GM23248 (cell line): ENCODE measurements at regions not wholly inside any gene's neighbourhood (a gene's known extent, or its start where the extent isn't known, plus 50 kb on each side); places are given as distances from the start of the nearest gene placed in this dataset.

Experiments
- DNase-seq: peaks from one replicate; pipeline ENCODE4 v3.0.0-alpha.2; 2015
- H2AFZ ChIP-seq: fragments of 200-600 bp; sonication (generic); 2 replicates; pipeline ENCODE4 v1.6.1; 2016; ENCODE audit warnings: antibody characterized with exemption
- H3F3A ChIP-seq: fragments of 200-600 bp; sonication (generic); 2 replicates; pipeline ENCODE4 v1.6.1; 2016; ENCODE audit warnings: mild to moderate bottlenecking, antibody characterized with exemption, mixed run types; ENCODE audit not compliant: insufficient read depth
- H3K27ac ChIP-seq: fragments of 200-600 bp; sonication (generic); 2 replicates; pipeline ENCODE4 v1.5.1; 2016; ENCODE audit warnings: mild to moderate bottlenecking
- H3K27me3 ChIP-seq: fragments of 200-600 bp; sonication (generic); replicated peaks from 2 replicates; pipeline ENCODE4 v1.6.1; 2016; ENCODE audit warnings: mild to moderate bottlenecking; ENCODE audit not compliant: insufficient read depth
- H3K36me3 ChIP-seq: fragments of 200-600 bp; sonication (generic); 2 replicates; pipeline ENCODE4 v1.6.1; 2016; ENCODE audit warnings: low read depth, mild to moderate bottlenecking
- H3K4me1 ChIP-seq: fragments of 200-600 bp; sonication (generic); 2 replicates; pipeline ENCODE4 v1.6.1; 2016; ENCODE audit warnings: mild to moderate bottlenecking; ENCODE audit not compliant: insufficient read depth
- H3K4me2 ChIP-seq: fragments of 200-600 bp; sonication (generic); one replicate; pipeline ENCODE4 v1.6.1; 2016; ENCODE audit warnings: mild to moderate bottlenecking; ENCODE audit not compliant: unreplicated experiment
- H3K4me3 ChIP-seq: fragments of 200-600 bp; sonication (generic); 2 replicates; pipeline ENCODE4 v1.5.1; 2016; ENCODE audit warnings: mild to moderate bottlenecking
- H3K79me2 ChIP-seq: fragments of 200-600 bp; sonication (generic); 2 replicates; pipeline ENCODE4 v1.6.1; 2016; ENCODE audit warnings: mild to moderate bottlenecking; ENCODE audit not compliant: insufficient read depth
- H3K9ac ChIP-seq: fragments of 200-600 bp; sonication (generic); 2 replicates; pipeline ENCODE4 v1.6.1; 2016; ENCODE audit warnings: mild to moderate bottlenecking
- H3K9me2 ChIP-seq: fragments of 200-600 bp; sonication (generic); 2 replicates; pipeline ENCODE4 v1.6.1; 2016; ENCODE audit warnings: mixed run types, mild to moderate bottlenecking, moderate library complexity; ENCODE audit not compliant: insufficient read depth
- H3K9me3 ChIP-seq: fragments of 200-600 bp; sonication (generic); one replicate; pipeline ENCODE4 v1.6.1; 2017; ENCODE audit warnings: low read depth
- H4K20me1 ChIP-seq: fragments of 200-600 bp; sonication (generic); 2 replicates; pipeline ENCODE4 v1.6.0; 2016; ENCODE audit not compliant: insufficient read depth
- EZH2 ChIP-seq: fragments of 200-600 bp; sonication (generic); IDR thresholded peaks from 2 replicates; pipeline ENCODE4 v1.6.1; 2018; ENCODE audit warnings: antibody characterized with exemption, mild to moderate bottlenecking; ENCODE audit not compliant: insufficient read depth, poor library complexity, severe bottlenecking
- EZH2phosphoT487 ChIP-seq: fragments of 200-600 bp; sonication (generic); IDR thresholded peaks from 2 replicates; pipeline ENCODE4 v1.6.1; 2018; ENCODE audit warnings: antibody characterized with exemption, moderate library complexity, mild to moderate bottlenecking, low read depth; ENCODE audit not compliant: insufficient read depth
- WGBS, 2 experiments: methylation state at CpG; one replicate each; pipeline ENCODE4 v1.1.6; 2015 to 2017; ENCODE audit warnings: low lambda C conversion rate in 2 of 2, low coverage in 1 of 2; ENCODE audit errors: missing lambda C conversion rate in 2 of 2; 5-methylcytosine and 5-hydroxymethylcytosine counted together
- in situ Hi-C: fragments of 300-500 bp; cut with MboI; formaldehyde crosslinking; loops from 2 replicates; pipeline ENCODE4 v1.15.0; 2020

GRCh38 chr9:126228781-126229444 is 97.7 kb upstream of the MVB12B start:
- Histone ChIP-seq H3K9me2 (no peaks in the 10 kb centered on the region), H3K27me3 (peaks cover 24% of the 10 kb centered on the region), H3K79me2 (no peaks in the 10 kb centered on the region), H3K4me3 (no peak overlapping the region), H2AFZ (no peak overlapping the region), H3K4me2 (no peak overlapping the region), H3K4me1 (no peaks in the 10 kb centered on the region), H3K36me3 (no peaks in the 10 kb centered on the region), H3K9me3 (no peaks in the 10 kb centered on the region), H3F3A (no peaks in the 10 kb centered on the region), H3K27ac (no peak overlapping the region), H4K20me1 (no peaks in the 10 kb centered on the region), H3K9ac (no peak overlapping the region)
- DNase-seq, result peak; percentile 84
- TF ChIP-seq EZH2, result no peak
- no peak for TF ChIP-seq EZH2phosphoT487
- WGBS, 2 experiments, result 18 to 21% methylated on average over 19 of the region's 19 CpGs
- in situ Hi-C loops, result loop anchor here (10.0 to 25.0 kb wide), 2 partner anchors 667 to 824 kb away; no protein-coding TSS in a partner anchor

DNA sequence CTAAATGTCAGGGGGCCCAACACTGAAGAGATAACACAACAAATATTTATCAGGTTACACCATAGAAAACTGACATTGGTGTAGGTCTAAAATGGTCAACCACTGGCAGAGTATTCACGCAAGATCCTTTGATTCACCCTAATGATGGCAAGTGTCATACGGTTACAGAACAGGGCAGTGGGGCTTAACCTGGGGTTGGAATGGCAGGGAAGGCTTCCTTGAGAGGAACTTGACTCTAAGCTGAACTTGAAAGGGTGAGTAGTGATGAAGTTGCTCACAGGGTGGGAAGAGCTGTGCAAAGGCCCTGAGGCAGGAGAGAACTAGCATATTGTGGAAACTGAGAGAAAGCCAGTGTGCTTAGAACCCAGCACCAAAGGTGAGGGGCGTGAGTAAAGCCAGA is 97.1 kb upstream of the MVB12B start:
- in situ Hi-C loops, result loop anchor here (10.0 to 25.0 kb wide), 2 partner anchors 667 to 825 kb away; no protein-coding TSS in a partner anchor
- no peaks in the 10 kb centered on the region for H3K9me3 ChIP-seq

DNA sequence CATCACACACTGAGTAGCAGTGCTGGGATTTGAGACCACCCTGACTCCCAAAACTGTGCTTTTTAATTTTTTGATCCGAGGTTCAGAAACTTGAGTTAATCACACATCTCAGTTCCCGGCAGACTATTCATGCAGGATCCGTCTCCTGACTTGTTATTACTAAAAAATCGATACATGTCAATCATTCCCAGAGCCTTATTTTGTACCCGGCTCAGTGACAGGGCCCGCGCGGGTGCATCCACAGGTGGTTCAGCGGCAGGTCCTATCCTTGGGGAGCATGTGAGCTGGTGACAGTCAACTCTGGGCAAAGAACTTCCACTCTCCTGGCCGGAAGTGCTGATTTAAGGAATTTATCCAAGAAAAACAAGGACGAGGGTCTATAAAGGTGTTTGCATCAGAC is 95.9 kb upstream of the MVB12B start:
- H3K36me3 ChIP-seq, result no peaks in the 10 kb centered on the region
- H4K20me1 ChIP-seq, result no peaks in the 10 kb centered on the region
- no peak overlapping the region for H3K27ac ChIP-seq
- no peaks in the 10 kb centered on the region for H3K4me1 ChIP-seq
- no peaks in the 10 kb centered on the region for H3F3A ChIP-seq
- H3K9ac ChIP-seq, result no peak overlapping the region
- no peaks in the 10 kb centered on the region for H3K9me2 ChIP-seq
- no peaks in the 10 kb centered on the region for H3K9me3 ChIP-seq
- in situ Hi-C loops, result loop anchor here (25.0 kb wide), 1 partner anchor 668 kb away; no protein-coding TSS in a partner anchor
- H2AFZ ChIP-seq, result no peak overlapping the region
- peaks cover 13% of the 10 kb centered on the region for H3K27me3 ChIP-seq
- 73 to 75% methylated on average over 11 of the region's 11 CpGs for WGBS, 2 experiments
- no peak for DNase-seq
- no peaks in the 10 kb centered on the region for H3K79me2 ChIP-seq
- no peak overlapping the region for H3K4me3 ChIP-seq
- H3K4me2 ChIP-seq, result no peak overlapping the region
- no peak for TF ChIP-seq EZH2phosphoT487
- TF ChIP-seq EZH2, result no peak

More for the DNA sequence above, 97.1 kb upstream of the MVB12B start:
- H3K9me2 ChIP-seq, result no peaks in the 10 kb centered on the region
- no peaks in the 10 kb centered on the region for H3K36me3 ChIP-seq
- H3K4me1 ChIP-seq, result no peaks in the 10 kb centered on the region
- 66 to 72% methylated on average over 3 of the region's 3 CpGs for WGBS, 2 experiments
- peaks cover 18% of the 10 kb centered on the region for H3K27me3 ChIP-seq
- no peak for TF ChIP-seq EZH2
- no peak for TF ChIP-seq EZH2phosphoT487
- H3K27ac ChIP-seq, result no peak overlapping the region
- no peak overlapping the region for H3K9ac ChIP-seq
- no peak overlapping the region for H2AFZ ChIP-seq
- no peaks in the 10 kb centered on the region for H3K79me2 ChIP-seq
- no peaks in the 10 kb centered on the region for H3F3A ChIP-seq
- no peak overlapping the region for H3K4me2 ChIP-seq
- no peak overlapping the region for H3K4me3 ChIP-seq
- H4K20me1 ChIP-seq, result no peaks in the 10 kb centered on the region
- DNase-seq, result no peak

DNA sequence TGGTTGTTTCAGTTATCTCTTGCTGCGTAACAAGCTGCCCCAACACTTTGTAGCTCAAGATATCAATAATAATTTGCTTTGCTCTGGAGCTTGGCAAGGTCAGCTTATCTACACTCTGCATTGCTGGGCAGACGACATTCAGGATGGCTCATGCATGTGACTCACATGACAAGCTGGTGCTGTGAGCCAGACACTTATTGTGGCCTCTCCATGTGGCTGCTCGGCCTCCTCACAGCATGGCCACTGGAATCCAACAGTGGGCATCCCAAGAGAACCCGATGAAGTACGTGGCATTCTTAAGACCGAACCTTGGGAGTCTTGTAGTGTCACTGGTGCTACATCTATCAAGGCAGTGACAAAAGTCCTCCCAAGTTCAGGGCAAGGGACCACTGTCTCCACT is 94.2 kb upstream of the MVB12B start:
- no peaks in the 10 kb centered on the region for H3K79me2 ChIP-seq
- no peaks in the 10 kb centered on the region for H3K36me3 ChIP-seq
- in situ Hi-C loops, result loop anchor here (25.0 kb wide), 1 partner anchor 670 kb away; no protein-coding TSS in a partner anchor
- no peak overlapping the region for H3K9ac ChIP-seq
- no peaks in the 10 kb centered on the region for H3K9me3 ChIP-seq
- no peaks in the 10 kb centered on the region; the same call in 1 of the 2 replicates for H3K27me3 ChIP-seq
- no peak overlapping the region for H3K27ac ChIP-seq
- no peaks in the 10 kb centered on the region for H3K4me1 ChIP-seq
- peak; percentile 20 for DNase-seq
- 73 to 74% methylated on average over 6 of the region's 6 CpGs for WGBS, 2 experiments
- TF ChIP-seq EZH2phosphoT487 (no peak), EZH2 (no peak)
- no peak overlapping the region for H2AFZ ChIP-seq
- no peaks in the 10 kb centered on the region for H4K20me1 ChIP-seq
- no peak overlapping the region for H3K4me3 ChIP-seq
- H3F3A ChIP-seq, result no peaks in the 10 kb centered on the region
- no peak overlapping the region for H3K4me2 ChIP-seq
- no peaks in the 10 kb centered on the region for H3K9me2 ChIP-seq
